ENCODE measurements at regions not wholly inside any gene's neighbourhood (a gene's known extent, or its start where the extent isn't known, plus 50 kb on each side); places are given as distances from the start of the nearest gene placed in this dataset.

- DNase-seq (ENCODE audit: low read depth in 4 of 4, low spot score in 1 of 4), result no peak
Observed at GRCh38 chr21:31470896-31471694, 127.0 kb upstream of the TIAM1 start.

- DNase-seq (ENCODE audit: low read depth in 4 of 4, low spot score in 1 of 4), result no peak
Observed at GRCh38 chr21:31460980-31461379, 116.9 kb upstream of the TIAM1 start.

DNA sequence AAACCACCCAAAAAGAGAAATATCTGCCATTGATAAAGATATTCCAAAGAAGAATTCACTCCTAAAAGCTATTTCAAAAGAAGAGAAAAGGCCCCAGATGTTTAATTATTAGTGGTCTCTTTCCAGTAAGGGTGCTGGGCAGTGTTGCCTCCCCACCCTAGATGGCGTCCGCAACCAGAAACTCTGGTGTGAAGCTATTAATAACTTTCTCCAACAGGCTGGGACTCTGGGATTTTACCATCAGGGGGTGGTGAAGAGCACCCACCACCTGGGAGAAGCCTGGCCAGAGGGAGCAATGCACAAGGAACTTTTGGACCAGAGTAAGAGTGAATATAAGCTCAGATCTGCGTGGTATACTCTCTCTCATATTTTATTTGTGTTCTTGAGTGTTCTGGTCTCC lies 115.4 kb upstream of the TIAM1 start:
- DNase-seq (ENCODE audit: low read depth in 4 of 4, low spot score in 1 of 4), result no peak

GRCh38 chr21:31457675-31458074 lies 113.6 kb upstream of the TIAM1 start:
- no peak for DNase-seq (ENCODE audit: low read depth in 4 of 4, low spot score in 1 of 4)

- no peak for DNase-seq (ENCODE audit: low read depth in 4 of 4, low spot score in 1 of 4)
Observed at GRCh38 chr21:31456201-31456600, 112.1 kb upstream of the TIAM1 start.

- DNase-seq (ENCODE audit: low read depth in 4 of 4, low spot score in 1 of 4), result no peak
Observed at GRCh38 chr21:31455506-31455905, 111.4 kb upstream of the TIAM1 start.

GRCh38 chr21:31450980-31451379 lies 106.9 kb upstream of the TIAM1 start:
- no peak for DNase-seq (ENCODE audit: low read depth in 4 of 4, low spot score in 1 of 4)

GRCh38 chr21:31449921-31450535 lies 106.0 kb upstream of the TIAM1 start:
- no peak for DNase-seq (ENCODE audit: low read depth in 4 of 4, low spot score in 1 of 4)

DNA sequence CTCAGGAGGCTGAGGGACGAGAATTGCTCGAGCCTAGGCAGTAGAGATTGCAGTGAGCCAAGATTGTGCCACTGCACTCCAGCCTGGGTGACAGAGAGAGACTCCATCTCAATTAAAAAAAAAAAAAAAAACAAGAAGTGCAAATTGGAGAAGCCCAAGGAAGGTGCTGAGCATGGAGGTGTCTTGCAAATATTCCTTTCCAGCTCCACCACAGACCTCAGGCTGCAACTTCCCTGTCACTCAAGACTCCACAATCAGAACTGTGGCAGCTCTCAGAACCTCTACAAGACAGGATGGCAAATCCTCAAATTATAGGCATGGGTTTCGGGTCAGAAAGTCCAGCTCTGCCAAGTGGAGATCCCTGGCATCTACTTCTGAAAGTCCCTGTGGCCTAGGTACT lies 104.4 kb upstream of the TIAM1 start:
- DNase-seq (ENCODE audit: low read depth in 4 of 4, low spot score in 1 of 4), result no peak

DNA sequence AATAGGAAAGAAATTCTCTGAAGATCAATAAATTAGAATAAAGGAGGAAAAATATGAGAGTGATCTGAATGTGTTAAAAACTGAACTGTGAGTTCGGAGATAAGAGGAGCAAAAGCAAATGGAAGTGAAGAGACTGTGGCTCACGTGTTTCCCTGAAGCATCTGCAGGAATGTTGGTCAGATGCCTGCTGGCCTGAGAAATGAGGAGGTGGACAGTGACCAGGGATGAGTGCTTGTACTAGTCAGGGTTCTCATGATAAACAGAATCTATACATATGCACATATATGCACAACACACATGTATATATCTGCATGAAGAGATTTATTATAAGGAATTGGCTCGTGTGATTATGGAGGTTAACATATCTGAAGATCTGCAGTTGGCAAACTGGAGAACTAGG lies 103.4 kb upstream of the TIAM1 start:
- no peak for DNase-seq (ENCODE audit: low read depth in 4 of 4, low spot score in 1 of 4)

GRCh38 chr21:31446226-31446855 lies 102.3 kb upstream of the TIAM1 start:
- DNase-seq (ENCODE audit: low read depth in 4 of 4, low spot score in 1 of 4), result no peak

DNA sequence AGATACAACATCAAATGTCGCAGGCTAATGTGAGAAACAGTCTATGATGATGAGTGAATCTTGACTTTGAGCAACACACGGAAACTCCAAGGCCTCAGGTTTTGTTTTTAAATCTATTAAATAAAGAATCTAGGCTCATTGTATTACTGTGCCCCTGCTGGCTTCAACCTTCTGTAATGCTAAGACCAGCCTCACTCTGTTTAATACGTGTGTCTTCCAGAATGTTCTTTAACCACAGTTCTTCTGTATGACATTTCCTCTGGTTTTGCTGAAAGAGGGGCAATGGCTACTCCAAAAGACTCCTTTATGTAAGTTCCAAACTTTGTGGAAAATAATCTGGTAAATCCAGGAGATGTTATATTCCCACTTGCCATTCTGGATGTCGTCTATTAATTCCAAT lies 101.1 kb upstream of the TIAM1 start:
- no peak for DNase-seq (ENCODE audit: low read depth in 4 of 4, low spot score in 1 of 4)

- no peak for DNase-seq (ENCODE audit: low read depth in 4 of 4, low spot score in 1 of 4)
Observed at GRCh38 chr21:31443736-31444521, 99.9 kb upstream of the TIAM1 start.

GRCh38 chr21:31442339-31442738 lies 98.3 kb upstream of the TIAM1 start:
- DNase-seq (ENCODE audit: low read depth in 4 of 4, low spot score in 1 of 4), result no peak

GRCh38 chr21:31429506-31429905 lies 85.4 kb upstream of the TIAM1 start:
- no peak for DNase-seq (ENCODE audit: low read depth in 4 of 4, low spot score in 1 of 4)

DNA sequence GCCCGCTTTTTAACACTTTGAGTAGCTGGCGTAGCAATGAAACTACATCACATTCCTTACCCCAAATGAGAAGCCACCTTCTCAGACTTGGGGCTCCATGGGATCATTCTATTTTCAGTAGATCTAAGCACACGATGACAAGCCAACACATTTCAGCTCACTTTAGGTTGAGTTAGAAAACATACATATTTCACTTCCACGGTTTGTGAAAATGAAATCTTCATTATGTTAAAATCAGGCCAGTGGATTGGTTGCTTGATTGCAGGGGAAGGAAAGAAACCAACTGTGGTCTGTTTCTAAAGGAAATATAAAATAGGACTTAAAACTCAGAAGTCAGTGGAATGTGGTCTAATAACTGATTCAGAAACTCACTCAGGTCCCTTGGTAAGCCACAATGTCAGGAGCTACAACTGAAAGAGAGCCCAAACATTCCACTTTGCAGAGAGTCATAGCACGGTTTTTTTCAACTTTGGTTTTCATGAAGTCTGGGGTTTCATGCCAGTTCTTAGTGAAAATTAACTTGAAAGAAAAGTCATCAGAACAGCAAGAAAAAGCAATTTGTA lies 82.3 kb upstream of the TIAM1 start:
- peak in 1 of 4 experiments; percentile 8 for DNase-seq (ENCODE audit: low read depth in 4 of 4, low spot score in 1 of 4)

- DNase-seq (ENCODE audit: low read depth in 4 of 4, low spot score in 1 of 4), result no peak
Observed at GRCh38 chr21:31425138-31425537, 81.1 kb upstream of the TIAM1 start.

- no peak for DNase-seq (ENCODE audit: low read depth in 4 of 4, low spot score in 1 of 4)
Observed at GRCh38 chr21:31424058-31424457, 80.0 kb upstream of the TIAM1 start.

DNA sequence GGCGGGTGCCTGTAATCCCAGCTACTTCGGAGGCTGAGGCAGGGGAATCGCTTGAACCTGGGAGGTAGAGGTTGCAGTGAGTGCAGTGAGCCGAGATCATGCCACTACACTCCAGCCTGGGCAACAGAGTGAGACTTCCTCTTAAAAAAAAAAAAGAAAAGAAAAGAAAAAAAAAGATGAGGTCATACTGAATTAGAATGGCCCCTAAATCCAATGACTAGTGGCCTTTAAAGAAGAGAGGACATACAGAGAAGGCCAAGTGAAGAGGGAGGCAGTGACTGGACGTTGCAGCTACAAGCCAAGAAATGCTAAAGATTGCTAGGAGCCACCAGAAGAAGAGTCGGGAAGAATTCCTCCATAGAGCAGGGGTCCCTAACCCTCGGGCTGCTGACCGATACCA lies 76.9 kb upstream of the TIAM1 start:
- DNase-seq (ENCODE audit: low read depth in 4 of 4, low spot score in 1 of 4), result no peak

- no peak for DNase-seq (ENCODE audit: low read depth in 4 of 4, low spot score in 1 of 4)
Observed at GRCh38 chr21:31420354-31420753, 76.3 kb upstream of the TIAM1 start.

DNA sequence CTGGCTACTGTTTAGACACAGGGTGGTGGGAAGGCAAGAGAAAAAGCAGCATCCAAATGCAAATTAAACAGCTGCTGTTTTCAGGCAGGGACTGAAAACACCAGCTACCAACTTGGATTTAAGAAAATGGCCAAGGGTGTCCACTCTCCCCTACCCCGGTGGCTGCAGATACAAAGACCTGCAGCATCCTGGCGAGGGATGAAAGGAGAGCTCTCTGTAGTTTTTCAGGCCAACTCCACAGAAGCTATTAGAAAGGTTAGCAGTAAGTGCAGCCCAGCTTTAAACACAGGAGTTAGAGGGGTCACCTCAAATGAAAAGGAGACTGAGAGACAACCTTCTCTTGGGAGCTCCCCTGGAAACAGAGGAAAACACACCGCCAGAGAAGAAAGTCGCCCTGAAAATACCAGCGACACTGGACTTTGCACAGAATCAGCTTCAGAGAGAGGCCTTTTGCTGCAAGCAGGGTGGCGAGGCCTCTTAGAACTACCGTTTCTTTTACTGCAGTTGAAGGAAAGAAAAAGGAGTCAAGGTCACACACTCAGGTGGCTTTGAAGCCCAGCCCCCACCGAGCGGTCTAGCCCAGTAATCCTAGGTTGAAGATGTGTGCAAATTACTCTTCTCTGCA lies 74.4 kb upstream of the TIAM1 start:
- DNase-seq (ENCODE audit: low read depth in 4 of 4, low spot score in 1 of 4), result no peak

All from stimulated activated CD4-positive, alpha-beta T cell treated with anti-CD3 and anti-CD28 coated beads, Interleukin-1b, Interleukin-23, amount 100 ng/mL, for 24 hours (primary cell).